ENCODE measurements at regions not wholly inside any gene's neighbourhood (a gene's known extent, or its start where the extent isn't known, plus 50 kb on each side); places are given as distances from the start of the nearest gene placed in this dataset.

DNA sequence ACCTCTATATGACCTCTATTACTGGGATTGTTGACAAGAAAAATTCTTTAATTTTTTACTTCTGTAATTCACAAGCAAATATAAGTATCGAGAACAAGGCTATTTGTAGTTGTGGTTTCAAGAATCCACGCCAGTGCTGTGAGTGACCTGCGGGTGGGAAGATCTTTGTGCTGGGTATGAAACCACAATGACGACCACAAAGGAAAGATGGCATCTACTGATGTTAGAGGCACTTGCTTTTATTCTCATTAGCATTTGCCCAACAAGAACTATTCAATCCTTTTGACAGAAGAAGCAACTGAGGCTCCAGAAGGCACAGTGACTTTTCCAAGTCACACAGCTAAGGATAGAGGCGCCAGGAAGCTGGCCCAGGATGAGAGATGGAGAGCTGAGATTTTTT, 1054.9 kb downstream of the TBC1D22A start:
- DNase-seq (ENCODE audit: low read depth), result no peak
- H3K4me3 ChIP-seq (ENCODE audit: low read depth, low read length), result no peak overlapping the region
- TF ChIP-seq, protein P1, sequence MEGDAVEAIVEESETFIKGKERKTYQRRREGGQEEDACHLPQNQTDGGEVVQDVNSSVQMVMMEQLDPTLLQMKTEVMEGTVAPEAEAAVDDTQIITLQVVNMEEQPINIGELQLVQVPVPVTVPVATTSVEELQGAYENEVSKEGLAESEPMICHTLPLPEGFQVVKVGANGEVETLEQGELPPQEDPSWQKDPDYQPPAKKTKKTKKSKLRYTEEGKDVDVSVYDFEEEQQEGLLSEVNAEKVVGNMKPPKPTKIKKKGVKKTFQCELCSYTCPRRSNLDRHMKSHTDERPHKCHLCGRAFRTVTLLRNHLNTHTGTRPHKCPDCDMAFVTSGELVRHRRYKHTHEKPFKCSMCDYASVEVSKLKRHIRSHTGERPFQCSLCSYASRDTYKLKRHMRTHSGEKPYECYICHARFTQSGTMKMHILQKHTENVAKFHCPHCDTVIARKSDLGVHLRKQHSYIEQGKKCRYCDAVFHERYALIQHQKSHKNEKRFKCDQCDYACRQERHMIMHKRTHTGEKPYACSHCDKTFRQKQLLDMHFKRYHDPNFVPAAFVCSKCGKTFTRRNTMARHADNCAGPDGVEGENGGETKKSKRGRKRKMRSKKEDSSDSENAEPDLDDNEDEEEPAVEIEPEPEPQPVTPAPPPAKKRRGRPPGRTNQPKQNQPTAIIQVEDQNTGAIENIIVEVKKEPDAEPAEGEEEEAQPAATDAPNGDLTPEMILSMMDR (IDR thresholded peaks at IDR 0.05; ENCODE audit: control insufficient read depth, extremely low read depth, insufficient read depth), result no peak

DNA sequence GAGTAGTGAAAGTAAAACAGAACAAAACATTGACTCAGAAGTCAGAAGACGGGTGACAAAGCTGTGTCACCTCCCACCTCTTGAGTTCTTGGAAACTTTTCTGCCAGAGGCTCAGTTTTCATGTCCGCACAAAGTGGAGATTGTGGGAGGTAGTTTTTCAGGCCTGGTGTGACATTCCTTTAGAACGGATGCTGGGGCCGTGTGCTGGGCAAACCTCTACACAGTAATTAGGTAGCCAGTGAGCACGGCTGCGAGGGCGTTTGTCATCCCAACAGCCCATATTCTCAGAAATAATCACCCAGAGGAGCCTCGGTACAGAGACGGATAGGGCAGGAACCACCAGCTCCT, 1054.4 kb downstream of the TBC1D22A start:
- H3K4me3 ChIP-seq (ENCODE audit: low read depth, low read length), result no peak overlapping the region
- TF ChIP-seq, protein P1 (IDR thresholded peaks at IDR 0.05; ENCODE audit: control insufficient read depth, extremely low read depth, insufficient read depth), result no peak
- no peak for DNase-seq (ENCODE audit: low read depth)

DNA sequence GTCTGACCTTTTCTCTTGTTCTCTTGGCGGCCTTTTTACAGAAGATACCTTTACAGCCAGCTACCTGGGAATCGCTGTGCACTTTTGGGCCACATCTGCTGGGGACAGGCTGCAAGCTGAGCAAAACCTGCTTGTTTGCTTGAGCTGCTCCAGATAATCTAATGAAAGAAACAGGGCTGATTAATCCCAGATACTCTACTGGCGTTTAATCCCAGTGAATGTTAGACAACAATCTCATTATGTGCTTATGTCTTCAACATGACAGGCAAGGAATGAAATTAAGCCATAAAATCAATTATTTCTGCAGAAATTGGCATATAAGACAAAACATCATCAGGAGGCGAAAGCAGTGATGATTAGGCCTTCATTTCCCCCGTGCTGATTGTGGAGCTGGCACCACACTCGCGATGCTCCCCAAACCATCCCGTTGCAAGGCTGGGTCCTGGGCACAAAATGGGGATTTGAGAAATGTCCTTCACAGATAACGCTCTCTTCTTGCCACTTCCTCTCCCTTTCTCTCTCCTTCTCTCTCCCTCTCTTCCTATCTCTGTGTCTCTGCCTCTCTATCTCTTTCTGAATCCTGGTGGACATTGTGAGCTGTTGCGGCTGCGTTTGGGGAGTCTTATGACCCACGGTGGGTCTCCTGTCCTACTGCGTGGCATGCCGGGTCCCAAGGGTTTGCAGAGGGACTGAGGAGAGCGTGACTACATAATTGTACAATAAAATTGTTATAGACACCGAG, 1053.8 kb downstream of the TBC1D22A start:
- no peak overlapping the region for H3K4me3 ChIP-seq (ENCODE audit: low read depth, low read length)
- TF ChIP-seq, protein P1 (IDR thresholded peaks at IDR 0.05; ENCODE audit: control insufficient read depth, extremely low read depth, insufficient read depth), result no peak

DNA sequence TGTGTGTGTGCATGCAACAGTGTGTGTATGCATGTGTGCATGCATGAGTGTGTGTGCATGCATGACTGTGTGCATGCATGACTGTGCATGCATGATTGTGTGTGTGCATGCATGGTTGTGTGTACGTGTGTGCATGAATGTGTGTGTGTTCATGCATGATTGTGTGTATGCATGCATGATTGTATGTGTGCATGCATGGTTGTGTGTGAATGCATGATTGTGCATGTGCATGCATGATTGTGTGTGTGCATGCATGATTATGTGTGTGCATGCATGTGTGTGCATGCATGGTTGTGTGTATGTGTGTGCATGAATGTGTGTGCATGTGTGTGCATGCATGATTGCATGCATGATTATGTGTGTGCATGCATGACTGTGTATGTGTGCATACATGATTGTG, 1052.0 kb downstream of the TBC1D22A start:
- DNase-seq (ENCODE audit: low read depth), result no peak
- no peak overlapping the region for H3K4me3 ChIP-seq (ENCODE audit: low read depth, low read length)
- TF ChIP-seq, protein P1 (IDR thresholded peaks at IDR 0.05; ENCODE audit: control insufficient read depth, extremely low read depth, insufficient read depth), result no peak

More for the DNA sequence above, 1053.8 kb downstream of the TBC1D22A start:
- no peak for DNase-seq (ENCODE audit: low read depth)

DNA sequence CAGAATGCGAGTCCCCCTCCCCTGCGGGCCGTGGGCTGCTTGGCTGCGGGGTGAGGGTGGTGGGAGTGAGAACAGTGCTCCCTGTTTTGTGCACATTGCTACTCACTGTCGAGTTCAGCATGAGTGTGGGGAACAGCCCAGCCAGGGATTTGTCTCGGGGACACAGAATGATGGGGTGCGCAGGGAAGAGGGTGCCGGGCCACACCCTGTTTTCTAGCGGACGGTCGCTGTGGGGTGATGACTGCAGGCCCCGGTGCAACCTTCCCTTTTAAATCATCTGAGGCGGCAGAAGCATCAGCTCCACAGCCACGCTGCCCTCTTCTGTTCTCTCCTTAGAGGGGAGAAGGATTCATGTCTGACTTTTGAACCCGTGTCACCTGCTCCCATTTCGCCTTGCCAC, 1051.2 kb downstream of the TBC1D22A start:
- TF ChIP-seq, protein P1 (IDR thresholded peaks at IDR 0.05; ENCODE audit: control insufficient read depth, extremely low read depth, insufficient read depth), result no peak
- no peak overlapping the region for H3K4me3 ChIP-seq (ENCODE audit: low read depth, low read length)
- DNase-seq (ENCODE audit: low read depth), result no peak

DNA sequence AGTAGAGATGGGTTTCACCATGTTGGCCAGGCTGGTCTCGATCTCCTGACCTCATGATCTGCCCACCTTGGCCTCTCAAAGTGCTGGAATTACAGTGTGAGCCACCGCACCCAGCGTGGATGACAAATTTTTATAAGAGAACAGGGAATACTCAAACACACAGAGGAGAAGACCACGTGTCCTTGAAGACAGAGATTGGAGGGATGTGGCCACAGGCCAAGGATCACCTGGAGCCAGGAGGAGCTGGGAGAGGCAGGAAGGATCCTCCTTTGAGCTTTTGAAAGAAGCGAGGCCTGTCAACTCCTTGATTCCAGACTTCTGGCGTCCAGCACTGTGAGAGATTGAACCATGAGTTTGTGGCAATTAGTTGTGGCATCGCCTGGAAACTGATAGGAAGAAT, 1049.5 kb downstream of the TBC1D22A start:
- TF ChIP-seq, protein P1 (IDR thresholded peaks at IDR 0.05; ENCODE audit: control insufficient read depth, extremely low read depth, insufficient read depth), result no peak
- H3K4me3 ChIP-seq (ENCODE audit: low read depth, low read length), result no peak overlapping the region
- DNase-seq (ENCODE audit: low read depth), result no peak
